Choroid plexus epithelial cell (primary cell): ENCODE measurements at regions not wholly inside any gene's neighbourhood (a gene's known extent, or its start where the extent isn't known, plus 50 kb on each side); places are given as distances from the start of the nearest gene placed in this dataset.

Experiments used
- DNase-seq: peaks from one replicate; pipeline ENCODE4 v3.0.0-alpha.2; 2010; ENCODE audit warnings: low read depth
- H3K4me3 ChIP-seq: 2 replicates; pipeline ENCODE4 v1.5.1; 2011; ENCODE audit warnings: low read depth, mild to moderate bottlenecking, control low read depth, low read length, moderate library complexity
- TF ChIP-seq, protein P1 (sequence below): conservative IDR thresholded peaks from 2 replicates; pipeline ENCODE4 v1.5.1; 2011; ENCODE audit warnings: low read depth, mild to moderate bottlenecking, control low read depth, inconsistent platforms, low read length, moderate library complexity

DNA sequence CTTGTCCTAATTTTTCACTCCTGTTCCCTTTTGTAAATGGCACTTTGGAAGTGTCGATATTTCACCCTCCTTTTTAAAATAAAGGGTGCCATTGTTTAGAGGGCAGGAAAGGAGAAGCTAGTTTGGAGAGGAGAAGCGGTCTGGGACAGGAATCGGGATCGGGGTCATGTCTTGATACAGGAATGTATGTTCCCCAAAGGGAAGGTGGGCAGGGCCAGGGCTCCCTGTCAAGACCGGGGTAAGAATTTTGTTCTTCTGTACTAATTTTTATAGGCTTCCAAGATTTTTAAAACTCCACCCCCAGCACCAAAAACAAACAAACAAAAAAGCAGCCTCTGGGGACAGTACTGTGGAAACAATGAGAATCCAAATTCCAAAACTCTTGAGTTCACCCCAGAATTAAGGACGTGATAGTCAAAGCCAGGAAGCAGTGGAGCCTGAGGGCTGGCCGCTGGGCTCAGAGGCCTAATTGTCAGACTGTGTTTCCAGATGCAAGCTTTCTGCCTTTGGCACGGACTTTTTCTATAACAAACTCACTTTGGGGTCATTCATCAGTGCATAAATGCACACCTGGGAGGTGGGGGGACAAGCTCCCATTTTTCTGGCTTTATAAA lies 250.4 kb upstream of the SIX2 start:
- TF ChIP-seq, protein P1, sequence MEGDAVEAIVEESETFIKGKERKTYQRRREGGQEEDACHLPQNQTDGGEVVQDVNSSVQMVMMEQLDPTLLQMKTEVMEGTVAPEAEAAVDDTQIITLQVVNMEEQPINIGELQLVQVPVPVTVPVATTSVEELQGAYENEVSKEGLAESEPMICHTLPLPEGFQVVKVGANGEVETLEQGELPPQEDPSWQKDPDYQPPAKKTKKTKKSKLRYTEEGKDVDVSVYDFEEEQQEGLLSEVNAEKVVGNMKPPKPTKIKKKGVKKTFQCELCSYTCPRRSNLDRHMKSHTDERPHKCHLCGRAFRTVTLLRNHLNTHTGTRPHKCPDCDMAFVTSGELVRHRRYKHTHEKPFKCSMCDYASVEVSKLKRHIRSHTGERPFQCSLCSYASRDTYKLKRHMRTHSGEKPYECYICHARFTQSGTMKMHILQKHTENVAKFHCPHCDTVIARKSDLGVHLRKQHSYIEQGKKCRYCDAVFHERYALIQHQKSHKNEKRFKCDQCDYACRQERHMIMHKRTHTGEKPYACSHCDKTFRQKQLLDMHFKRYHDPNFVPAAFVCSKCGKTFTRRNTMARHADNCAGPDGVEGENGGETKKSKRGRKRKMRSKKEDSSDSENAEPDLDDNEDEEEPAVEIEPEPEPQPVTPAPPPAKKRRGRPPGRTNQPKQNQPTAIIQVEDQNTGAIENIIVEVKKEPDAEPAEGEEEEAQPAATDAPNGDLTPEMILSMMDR, result no peak
- no peak overlapping the region for H3K4me3 ChIP-seq
- no peak for DNase-seq

- TF ChIP-seq, protein P1, result no peak
- DNase-seq, result peak; percentile 28
- H3K4me3 ChIP-seq, result no peak overlapping the region
These were observed 249.9 kb upstream of the SIX2 start for GRCh38 chr2:45259138-45259537.

DNA sequence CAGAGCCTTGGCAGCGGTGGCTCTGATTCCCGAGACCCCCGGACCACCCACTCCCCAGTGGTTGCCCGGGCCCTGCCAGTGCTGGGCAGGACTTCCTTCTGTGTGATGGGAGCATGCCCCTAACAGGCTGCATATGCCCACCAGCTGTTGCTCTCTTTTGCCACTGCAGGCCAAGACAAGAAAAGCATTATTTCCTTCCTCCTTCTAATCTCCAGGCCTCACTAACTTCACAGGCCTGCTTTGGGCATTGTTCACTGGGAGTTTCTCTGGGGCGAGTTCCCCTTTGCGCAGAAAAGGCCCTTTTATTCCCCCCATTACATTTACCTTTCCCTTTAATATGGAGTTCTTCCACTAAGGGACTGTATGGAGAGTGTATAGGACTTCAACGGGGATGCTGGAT lies 249.1 kb upstream of the SIX2 start:
- no peak overlapping the region for H3K4me3 ChIP-seq
- TF ChIP-seq, protein P1, result no peak
- DNase-seq, result no peak

DNA sequence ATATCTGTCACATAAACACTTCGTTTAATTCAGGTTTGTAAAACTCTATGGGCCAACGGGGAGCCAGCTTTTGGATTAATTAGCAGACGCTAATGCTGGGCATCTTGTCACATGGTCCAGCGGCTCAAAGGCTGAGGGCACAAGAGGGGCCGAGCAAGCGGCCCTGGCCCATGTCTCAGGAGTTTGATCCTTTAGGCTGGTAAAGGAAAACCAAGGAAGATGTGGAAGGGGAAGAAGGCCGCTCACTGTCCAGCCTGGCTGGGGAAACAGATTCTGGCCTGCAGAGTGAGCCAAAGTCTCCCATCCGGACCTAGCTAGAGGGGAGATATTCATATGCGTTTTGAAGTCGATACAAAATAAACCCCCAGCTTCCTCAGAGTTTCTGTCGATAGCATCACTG lies 248.6 kb upstream of the SIX2 start:
- TF ChIP-seq, protein P1, result no peak
- no peak overlapping the region for H3K4me3 ChIP-seq
- DNase-seq, result no peak

- no peak overlapping the region for H3K4me3 ChIP-seq
- DNase-seq, result peak; percentile 61
These were observed 247.8 kb upstream of the SIX2 start for GRCh38 chr2:45256867-45257641.

DNA sequence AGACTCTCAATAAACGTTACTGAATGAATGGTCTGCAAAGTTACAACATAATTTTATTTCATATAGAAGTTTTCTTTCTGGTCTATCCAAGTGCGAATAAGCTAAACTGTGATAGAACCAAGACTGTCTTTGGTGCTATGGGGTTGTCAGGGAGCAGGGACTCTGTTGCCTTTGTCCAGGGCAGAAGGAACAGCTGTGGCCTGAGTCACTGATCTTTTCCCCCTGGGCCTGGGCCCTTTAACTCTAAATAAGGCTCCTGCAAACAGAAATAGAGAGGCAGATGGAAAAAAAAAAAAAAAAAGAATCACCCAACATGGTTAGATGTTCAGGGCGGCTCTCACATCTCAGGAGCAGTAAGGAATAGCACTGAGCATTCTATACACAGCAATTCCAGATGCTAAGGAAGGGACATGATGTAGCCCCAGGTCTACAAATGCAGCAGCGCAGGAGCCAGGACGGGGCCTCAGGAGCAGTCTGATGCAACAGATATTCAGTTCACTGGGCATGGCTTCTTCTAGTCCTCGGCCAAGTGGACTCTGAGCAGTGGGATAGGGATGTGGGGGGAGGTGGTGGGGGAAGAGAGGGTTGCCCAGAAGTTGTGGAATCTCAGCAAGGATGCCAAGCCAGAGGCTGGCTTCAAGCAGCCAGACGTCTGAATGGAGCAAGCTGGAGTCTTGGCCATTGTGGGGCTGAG lies 247.1 kb upstream of the SIX2 start:
- TF ChIP-seq, protein P1, result no peak
- no peak for DNase-seq
- no peak overlapping the region for H3K4me3 ChIP-seq

More at GRCh38 chr2:45256867-45257641, 247.8 kb upstream of the SIX2 start:
- TF ChIP-seq, protein P1, result no peak
